ENCODE measurements at regions not wholly inside any gene's neighbourhood (a gene's known extent, or its start where the extent isn't known, plus 50 kb on each side); places are given as distances from the start of the nearest gene placed in this dataset.

DNA sequence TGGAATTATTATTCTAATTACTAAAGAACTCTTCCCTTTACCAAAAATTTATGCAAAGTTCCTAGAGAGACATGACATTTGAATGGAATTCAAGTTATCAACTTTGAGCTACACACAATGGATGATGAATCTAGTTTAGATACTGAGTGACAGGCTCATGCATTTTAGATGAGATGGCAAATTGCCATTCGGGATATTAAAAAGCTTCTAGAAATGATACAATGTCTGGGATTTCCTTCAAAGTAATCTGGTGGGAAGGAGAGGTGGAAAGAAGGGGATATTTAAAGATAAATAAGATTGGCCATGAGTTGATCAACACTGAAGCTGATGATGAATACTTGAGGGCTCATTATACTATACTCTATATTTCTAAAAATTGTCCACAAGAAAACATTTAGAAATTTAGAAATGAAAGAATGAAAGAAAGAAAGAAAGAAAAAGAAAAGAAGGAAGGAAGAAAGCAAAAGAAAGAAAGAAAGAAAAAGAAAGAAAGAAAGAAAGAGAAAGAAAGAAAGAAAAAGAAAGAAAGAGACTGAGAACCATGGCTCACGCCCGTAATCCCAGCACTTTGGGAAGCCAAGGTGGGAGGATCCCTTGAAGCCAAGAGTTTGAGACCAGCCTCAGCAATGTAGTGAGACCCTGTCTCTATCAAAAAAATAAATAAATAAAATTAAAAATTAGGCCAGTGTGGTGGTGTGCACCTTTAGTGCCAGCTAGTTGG is 62.6 kb upstream of the NEDD4L start:
- CTCF ChIA-PET: no interaction called here
- no peaks in the 10 kb centered on the region for H3K4me1 ChIP-seq (ENCODE audit: control insufficient read depth in 2 of 2, insufficient read depth in 2 of 2, low read length in 2 of 2)
- H3K27ac Mint-ChIP-seq: no peak overlapping the region
- DNase-seq (no peak), ATAC-seq (no peak)
- no peak overlapping the region for H3K4me3 ChIP-seq (ENCODE audit: low read length)
- no peaks in the 10 kb centered on the region for H3K9me3 ChIP-seq (ENCODE audit: control insufficient read depth in 2 of 3, low read length in 3 of 3)
- intact Hi-C loops (cut with micrococcal nuclease): no loop called here
- no peaks in the 10 kb centered on the region for H3K36me3 ChIP-seq (ENCODE audit: control insufficient read depth in 2 of 3, insufficient read depth in 3 of 3, low read length in 3 of 3)
- H3K27me3 ChIP-seq (ENCODE audit: control insufficient read depth in 2 of 2, insufficient read depth in 2 of 2, low read length in 2 of 2): peaks cover 0 to 4% of the 10 kb centered on the region in 2 donors
- no peak overlapping the region for H3K27ac ChIP-seq (ENCODE audit: low read depth, low read length)
- no peaks in the 10 kb centered on the region for H3K4me1 Mint-ChIP-seq
- no peak overlapping the region for H3K4me3 Mint-ChIP-seq
- no peaks in the 10 kb centered on the region for H3K36me3 Mint-ChIP-seq
- peaks cover 0 to 2% (median 0%) of the 10 kb centered on the region in 11 donors for H3K9me3 Mint-ChIP-seq
- POLR2A ChIA-PET: no interaction called here
- peaks cover 3 to 18% (median 12%) of the 10 kb centered on the region in 5 donors for H3K27me3 Mint-ChIP-seq

DNA sequence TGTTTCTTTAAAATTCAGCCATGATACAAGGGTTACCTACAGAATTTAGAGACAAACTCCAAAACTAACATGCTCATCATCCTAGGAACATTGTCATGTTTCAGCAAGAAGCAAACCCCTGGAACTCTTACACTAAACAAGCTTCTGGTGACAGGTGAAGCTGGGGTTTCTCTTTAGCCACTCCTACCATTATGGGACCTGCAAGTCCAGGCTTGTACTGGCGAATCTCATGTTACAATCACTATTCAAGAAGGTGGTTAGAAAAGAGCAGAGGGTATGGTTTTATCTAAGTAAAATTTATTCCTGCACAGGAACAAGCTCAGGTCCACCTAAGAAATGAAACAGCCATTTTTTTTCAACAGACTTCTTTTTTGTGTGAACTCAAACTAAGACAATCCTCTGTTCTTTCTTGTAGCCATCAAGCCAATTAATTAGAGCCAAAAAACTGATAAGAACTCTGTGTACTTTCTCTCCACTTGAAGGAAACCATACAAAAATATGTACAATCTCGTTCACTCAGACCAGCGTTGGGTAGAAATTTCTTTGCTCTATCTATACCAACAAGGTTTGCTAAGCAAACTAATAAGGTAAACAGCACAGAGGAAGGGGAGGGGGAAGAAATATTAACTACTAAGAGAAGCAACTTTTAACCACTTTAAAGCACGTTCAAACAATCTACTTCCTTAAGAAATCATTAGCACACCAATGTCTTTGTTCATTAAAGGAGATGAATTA is 63.3 kb upstream of the NEDD4L start:
- no peaks in the 10 kb centered on the region for H3K36me3 Mint-ChIP-seq
- Histone ChIP-seq H3K4me3 (ENCODE audit: low read length) (no peak overlapping the region), H3K4me1 (ENCODE audit: control insufficient read depth in 2 of 2, insufficient read depth in 2 of 2, low read length in 2 of 2) (no peaks in the 10 kb centered on the region), H3K27me3 (ENCODE audit: control insufficient read depth in 2 of 2, insufficient read depth in 2 of 2, low read length in 2 of 2) (peaks cover 0 to 4% of the 10 kb centered on the region in 2 donors), H3K9me3 (ENCODE audit: control insufficient read depth in 2 of 3, low read length in 3 of 3) (no peaks in the 10 kb centered on the region), H3K27ac (ENCODE audit: low read depth, low read length) (no peak overlapping the region), H3K36me3 (ENCODE audit: control insufficient read depth in 2 of 3, insufficient read depth in 3 of 3, low read length in 3 of 3) (no peaks in the 10 kb centered on the region)
- intact Hi-C loops (cut with micrococcal nuclease): no loop called here
- DNase-seq: no peak
- POLR2A ChIA-PET: no interaction called here
- peaks cover 0 to 6% (median 0%) of the 10 kb centered on the region in 7 donors for H3K4me1 Mint-ChIP-seq
- peaks cover 0 to 2% (median 0%) of the 10 kb centered on the region in 11 donors for H3K9me3 Mint-ChIP-seq
- H3K4me3 Mint-ChIP-seq: no peak overlapping the region
- no peak for ATAC-seq
- peaks cover 3 to 21% (median 12%) of the 10 kb centered on the region in 5 donors for H3K27me3 Mint-ChIP-seq
- CTCF ChIA-PET: no interaction called here
- H3K27ac Mint-ChIP-seq: no peak overlapping the region

DNA sequence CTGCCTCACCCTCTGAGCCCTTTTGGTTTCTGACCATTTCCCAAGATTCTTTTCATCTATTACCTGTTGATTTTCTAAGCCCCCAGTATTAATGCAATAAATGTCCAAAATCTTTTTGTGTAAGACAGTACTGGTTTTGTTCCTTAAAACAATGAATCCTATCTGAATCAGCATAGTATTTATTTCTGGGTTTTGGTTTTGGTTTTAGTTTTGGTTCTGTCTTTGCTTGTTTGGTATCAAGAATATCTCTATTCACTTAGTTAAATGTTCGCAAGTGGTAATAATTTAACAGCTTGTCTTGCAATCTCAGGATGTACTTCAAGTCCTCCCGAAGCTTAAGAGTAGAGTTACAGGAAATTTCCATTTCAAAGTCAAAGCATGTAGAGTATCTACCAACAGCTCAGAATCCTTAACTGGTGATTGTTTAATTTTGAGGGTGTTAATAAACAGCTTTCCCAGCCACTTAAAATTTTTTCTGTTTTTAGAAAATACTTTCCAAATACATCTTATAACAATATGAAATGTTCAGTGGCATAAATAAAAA is 67.7 kb upstream of the NEDD4L start:
- Histone ChIP-seq H3K36me3 (ENCODE audit: control insufficient read depth in 2 of 3, insufficient read depth in 3 of 3, low read length in 3 of 3) (no peaks in the 10 kb centered on the region), H3K27me3 (ENCODE audit: control insufficient read depth in 2 of 2, insufficient read depth in 2 of 2, low read length in 2 of 2) (peaks cover 0 to 4% of the 10 kb centered on the region in 2 donors), H3K27ac (ENCODE audit: low read depth, low read length) (no peak overlapping the region), H3K4me1 (ENCODE audit: control insufficient read depth in 2 of 2, insufficient read depth in 2 of 2, low read length in 2 of 2) (no peaks in the 10 kb centered on the region), H3K9me3 (ENCODE audit: control insufficient read depth in 2 of 3, low read length in 3 of 3) (no peaks in the 10 kb centered on the region), H3K4me3 (ENCODE audit: low read length) (no peak overlapping the region)
- DNase-seq (no peak), ATAC-seq (no peak)
- H3K27ac Mint-ChIP-seq: no peak overlapping the region
- intact Hi-C loops (cut with micrococcal nuclease): no loop called here
- ChIA-PET CTCF (interaction anchor here (0.7 kb wide), 1 partner anchor 274 kb away, joined by 3 read pairs; no protein-coding TSS in a partner anchor), POLR2A (interaction anchor here (0.7 kb wide), 1 partner anchor 324 kb away, joined by 4 read pairs; no protein-coding TSS in a partner anchor)
- H3K9me3 Mint-ChIP-seq: no peaks in the 10 kb centered on the region
- no peaks in the 10 kb centered on the region for H3K36me3 Mint-ChIP-seq
- H3K27me3 Mint-ChIP-seq: peaks cover 3 to 26% (median 16%) of the 10 kb centered on the region in 5 donors
- H3K4me1 Mint-ChIP-seq: peaks cover 0 to 6% (median 0%) of the 10 kb centered on the region in 7 donors
- H3K4me3 Mint-ChIP-seq: no peak overlapping the region

DNA sequence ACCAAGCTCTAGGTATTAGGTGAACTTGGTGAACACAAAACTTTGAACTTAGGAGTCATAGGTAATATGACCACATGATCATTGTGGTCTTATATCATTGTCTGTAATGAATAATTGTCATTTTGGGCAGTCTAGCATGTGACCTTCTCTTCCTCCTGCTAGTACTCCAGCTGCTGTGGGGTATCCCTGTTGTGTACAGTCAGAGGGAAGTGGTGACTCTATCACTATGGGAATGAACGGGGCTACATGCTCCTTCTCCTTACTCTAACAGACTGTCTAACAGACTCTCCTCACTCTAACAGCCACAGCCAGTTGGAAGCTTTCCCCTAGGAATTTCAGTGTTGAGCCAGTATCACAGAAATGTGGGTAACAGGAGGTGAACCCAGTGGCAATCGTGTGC is 68.2 kb upstream of the NEDD4L start:
- Mint-ChIP-seq H3K27me3 (peaks cover 3 to 26% (median 16%) of the 10 kb centered on the region in 5 donors), H3K4me1 (peaks cover 0 to 6% (median 0%) of the 10 kb centered on the region in 7 donors), H3K27ac (no peak overlapping the region), H3K36me3 (no peaks in the 10 kb centered on the region), H3K9me3 (no peaks in the 10 kb centered on the region), H3K4me3 (no peak overlapping the region)
- H3K9me3 ChIP-seq (ENCODE audit: control insufficient read depth in 2 of 3, low read length in 3 of 3): no peaks in the 10 kb centered on the region
- DNase-seq: no peak
- intact Hi-C loops (cut with micrococcal nuclease): no loop called here
- H3K36me3 ChIP-seq (ENCODE audit: control insufficient read depth in 2 of 3, insufficient read depth in 3 of 3, low read length in 3 of 3): no peaks in the 10 kb centered on the region
- POLR2A ChIA-PET: no interaction called here
- peaks cover 0 to 4% of the 10 kb centered on the region in 2 donors for H3K27me3 ChIP-seq (ENCODE audit: control insufficient read depth in 2 of 2, insufficient read depth in 2 of 2, low read length in 2 of 2)
- CTCF ChIA-PET: no interaction called here
- no peaks in the 10 kb centered on the region for H3K4me1 ChIP-seq (ENCODE audit: control insufficient read depth in 2 of 2, insufficient read depth in 2 of 2, low read length in 2 of 2)
- no peak overlapping the region for H3K27ac ChIP-seq (ENCODE audit: low read depth, low read length)
- ATAC-seq: no peak
- H3K4me3 ChIP-seq (ENCODE audit: low read length): no peak overlapping the region

DNA sequence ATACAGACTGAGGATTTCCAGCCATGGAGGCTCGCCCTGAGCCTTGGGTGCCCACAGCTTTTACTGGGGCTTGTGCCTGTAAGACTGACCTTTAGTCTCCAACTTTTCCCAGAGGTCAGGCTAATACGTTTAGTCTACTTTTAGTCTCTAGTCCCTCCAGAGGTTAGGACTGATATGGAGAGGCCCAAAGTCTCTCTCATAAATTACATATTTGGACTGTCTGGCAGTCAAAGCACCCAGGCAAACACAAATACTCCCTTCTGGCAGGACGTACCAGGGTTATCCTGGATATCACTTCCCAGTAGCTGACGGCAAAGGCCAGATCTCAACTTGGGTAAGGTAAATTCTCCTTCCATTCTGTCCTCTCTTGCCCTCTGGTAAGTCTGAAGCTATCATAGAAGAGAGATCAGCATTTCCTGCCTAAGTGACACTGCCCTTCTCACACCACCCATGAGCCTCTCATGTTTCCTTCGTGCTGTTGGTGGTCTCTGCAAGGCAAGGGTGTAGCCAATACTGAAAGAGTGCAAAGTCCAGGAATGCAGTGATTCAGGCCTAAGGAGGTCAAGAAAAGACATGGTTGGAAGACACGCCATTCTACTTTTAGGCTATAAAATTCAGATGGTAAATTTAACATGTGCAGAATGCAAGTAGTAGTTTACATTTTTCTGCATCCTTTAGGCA is 69.3 kb upstream of the NEDD4L start:
- Mint-ChIP-seq H3K4me1 (peaks cover 0 to 6% (median 0%) of the 10 kb centered on the region in 7 donors), H3K27ac (no peak overlapping the region)
- CTCF ChIA-PET: no interaction called here

DNA sequence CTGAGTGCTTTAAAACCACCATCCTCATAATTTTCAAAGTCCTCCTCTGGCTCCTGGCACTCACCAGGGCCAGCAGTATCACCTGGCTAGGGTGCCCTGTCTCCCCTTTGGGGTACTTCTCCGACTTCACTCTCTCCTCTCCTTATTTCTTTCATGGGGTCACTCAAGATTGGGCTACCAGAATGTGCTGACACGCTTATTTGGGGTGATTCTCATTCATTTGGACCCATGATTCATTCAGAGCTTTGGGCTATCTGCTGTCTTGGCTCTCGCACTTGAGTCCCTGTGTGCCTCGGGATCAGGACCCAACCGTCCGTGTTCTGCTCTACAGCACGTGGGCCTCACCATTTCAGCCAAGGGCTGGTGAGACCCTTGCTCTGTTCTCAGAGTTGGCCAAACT is 70.1 kb upstream of the NEDD4L start:
- Mint-ChIP-seq H3K4me1 (peaks cover 0 to 6% (median 0%) of the 10 kb centered on the region in 7 donors), H3K4me3 (no peak overlapping the region), H3K27me3 (peaks cover 6 to 30% (median 16%) of the 10 kb centered on the region in 5 donors), H3K9me3 (peaks cover 0 to 3% (median 0%) of the 10 kb centered on the region in 11 donors), H3K36me3 (no peaks in the 10 kb centered on the region), H3K27ac (no peak overlapping the region)
- ATAC-seq (no peak), DNase-seq (no peak)
- Histone ChIP-seq H3K4me1 (ENCODE audit: control insufficient read depth in 2 of 2, insufficient read depth in 2 of 2, low read length in 2 of 2) (no peaks in the 10 kb centered on the region), H3K9me3 (ENCODE audit: control insufficient read depth in 2 of 3, low read length in 3 of 3) (no peaks in the 10 kb centered on the region), H3K4me3 (ENCODE audit: low read length) (no peak overlapping the region), H3K36me3 (ENCODE audit: control insufficient read depth in 2 of 3, insufficient read depth in 3 of 3, low read length in 3 of 3) (no peaks in the 10 kb centered on the region), H3K27me3 (ENCODE audit: control insufficient read depth in 2 of 2, insufficient read depth in 2 of 2, low read length in 2 of 2) (peaks cover 0 to 2% of the 10 kb centered on the region in 2 donors), H3K27ac (ENCODE audit: low read depth, low read length) (no peak overlapping the region)
- ChIA-PET CTCF (no interaction called here), POLR2A (no interaction called here)
- intact Hi-C loops (cut with micrococcal nuclease): no loop called here

More for the DNA sequence above, 69.3 kb upstream of the NEDD4L start:
- Mint-ChIP-seq H3K27me3 (peaks cover 3 to 30% (median 16%) of the 10 kb centered on the region in 5 donors), H3K4me3 (no peak overlapping the region), H3K9me3 (no peaks in the 10 kb centered on the region), H3K36me3 (no peaks in the 10 kb centered on the region)
- ATAC-seq (no peak), DNase-seq (no peak)
- no peaks in the 10 kb centered on the region for H3K9me3 ChIP-seq (ENCODE audit: control insufficient read depth in 2 of 3, low read length in 3 of 3)
- H3K27ac ChIP-seq (ENCODE audit: low read depth, low read length): no peak overlapping the region
- peaks cover 0 to 4% of the 10 kb centered on the region in 2 donors for H3K27me3 ChIP-seq (ENCODE audit: control insufficient read depth in 2 of 2, insufficient read depth in 2 of 2, low read length in 2 of 2)
- H3K36me3 ChIP-seq (ENCODE audit: control insufficient read depth in 2 of 3, insufficient read depth in 3 of 3, low read length in 3 of 3): no peaks in the 10 kb centered on the region
- no peaks in the 10 kb centered on the region for H3K4me1 ChIP-seq (ENCODE audit: control insufficient read depth in 2 of 2, insufficient read depth in 2 of 2, low read length in 2 of 2)
- intact Hi-C loops (cut with micrococcal nuclease): no loop called here
- POLR2A ChIA-PET: no interaction called here
- no peak overlapping the region for H3K4me3 ChIP-seq (ENCODE audit: low read length)
